HL-60 (cell line): ENCODE measurements at regions not wholly inside any gene's neighbourhood (a gene's known extent, or its start where the extent isn't known, plus 50 kb on each side); places are given as distances from the start of the nearest gene placed in this dataset.

Source experiments
- DNase-seq, 2 experiments: peaks; one replicate each; pipeline ENCODE4 v3.0.0-alpha.2; 2010 to 2020; ENCODE audit warnings: low read depth in 1 of 2, low spot score in 1 of 2
- H3K27ac ChIP-seq: fragments of 250-450 bp; sonication (Bioruptor Pico); replicated peaks from 2 replicates; pipeline ENCODE4 v1.5.1; 2020; ENCODE audit warnings: mild to moderate bottlenecking, moderate library complexity
- H3K27me3 ChIP-seq: fragments of 250-450 bp; sonication (Bioruptor Pico); 2 replicates; pipeline ENCODE4 v1.5.1; 2021; ENCODE audit warnings: mild to moderate bottlenecking, moderate library complexity; ENCODE audit not compliant: insufficient read depth, poor library complexity, severe bottlenecking
- H3K4me3 ChIP-seq: replicated peaks from 2 replicates; pipeline ENCODE4 v1.5.1; 2011; ENCODE audit warnings: mild to moderate bottlenecking, control low read depth, low read length; ENCODE audit not compliant: insufficient read depth
- GABPA ChIP-seq: IDR thresholded peaks from 2 replicates; pipeline ENCODE4 v1.6.1; 2012; ENCODE audit warnings: low read depth
- POLR2AphosphoS5 ChIP-seq: IDR thresholded peaks from 2 replicates; pipeline ENCODE4 v1.6.1; 2012; ENCODE audit warnings: low read depth
- SPI1 ChIP-seq: IDR thresholded peaks from 2 replicates; pipeline ENCODE4 v1.6.1; 2012; ENCODE audit warnings: low read depth, mild to moderate bottlenecking, borderline replicate concordance
- TF ChIP-seq, protein P1 (sequence below): IDR thresholded peaks from 2 replicates; pipeline ENCODE4 v1.6.1; 2012; ENCODE audit warnings: low read depth; ENCODE audit not compliant: insufficient replicate concordance
- TF ChIP-seq, protein P2 (sequence below): IDR thresholded peaks from one replicate; pipeline ENCODE4 v1.5.1; 2011; ENCODE audit warnings: low read length, control low read depth, inconsistent platforms; ENCODE audit not compliant: insufficient read depth

DNA sequence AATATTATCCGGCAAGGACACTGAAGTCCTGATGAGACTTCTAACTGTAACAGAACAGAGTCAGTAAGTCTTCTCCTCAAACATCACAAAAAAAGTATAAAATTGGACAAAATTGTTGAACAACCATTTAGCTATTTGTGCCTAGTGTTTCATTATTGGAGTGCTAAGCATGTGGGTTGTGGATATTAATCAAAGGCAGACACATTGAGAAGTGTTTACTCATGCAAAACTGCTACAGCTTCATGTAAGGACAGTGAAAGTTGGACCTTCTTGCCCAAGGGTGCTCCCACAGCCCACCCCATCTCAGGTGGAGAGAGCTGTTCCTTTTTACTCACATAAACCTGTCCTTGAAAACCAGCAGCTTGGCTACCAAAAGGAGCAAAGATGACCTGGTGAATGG lies 355.1 kb upstream of the DAB2 start:
- no peak for DNase-seq
- Histone ChIP-seq H3K27me3 (no peaks in the 10 kb centered on the region), H3K27ac (no peak overlapping the region), H3K4me3 (no peak overlapping the region)
- TF ChIP-seq, protein P1, sequence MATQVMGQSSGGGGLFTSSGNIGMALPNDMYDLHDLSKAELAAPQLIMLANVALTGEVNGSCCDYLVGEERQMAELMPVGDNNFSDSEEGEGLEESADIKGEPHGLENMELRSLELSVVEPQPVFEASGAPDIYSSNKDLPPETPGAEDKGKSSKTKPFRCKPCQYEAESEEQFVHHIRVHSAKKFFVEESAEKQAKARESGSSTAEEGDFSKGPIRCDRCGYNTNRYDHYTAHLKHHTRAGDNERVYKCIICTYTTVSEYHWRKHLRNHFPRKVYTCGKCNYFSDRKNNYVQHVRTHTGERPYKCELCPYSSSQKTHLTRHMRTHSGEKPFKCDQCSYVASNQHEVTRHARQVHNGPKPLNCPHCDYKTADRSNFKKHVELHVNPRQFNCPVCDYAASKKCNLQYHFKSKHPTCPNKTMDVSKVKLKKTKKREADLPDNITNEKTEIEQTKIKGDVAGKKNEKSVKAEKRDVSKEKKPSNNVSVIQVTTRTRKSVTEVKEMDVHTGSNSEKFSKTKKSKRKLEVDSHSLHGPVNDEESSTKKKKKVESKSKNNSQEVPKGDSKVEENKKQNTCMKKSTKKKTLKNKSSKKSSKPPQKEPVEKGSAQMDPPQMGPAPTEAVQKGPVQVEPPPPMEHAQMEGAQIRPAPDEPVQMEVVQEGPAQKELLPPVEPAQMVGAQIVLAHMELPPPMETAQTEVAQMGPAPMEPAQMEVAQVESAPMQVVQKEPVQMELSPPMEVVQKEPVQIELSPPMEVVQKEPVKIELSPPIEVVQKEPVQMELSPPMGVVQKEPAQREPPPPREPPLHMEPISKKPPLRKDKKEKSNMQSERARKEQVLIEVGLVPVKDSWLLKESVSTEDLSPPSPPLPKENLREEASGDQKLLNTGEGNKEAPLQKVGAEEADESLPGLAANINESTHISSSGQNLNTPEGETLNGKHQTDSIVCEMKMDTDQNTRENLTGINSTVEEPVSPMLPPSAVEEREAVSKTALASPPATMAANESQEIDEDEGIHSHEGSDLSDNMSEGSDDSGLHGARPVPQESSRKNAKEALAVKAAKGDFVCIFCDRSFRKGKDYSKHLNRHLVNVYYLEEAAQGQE: no peak
- no peak for TF ChIP-seq GABPA
- TF ChIP-seq SPI1: no peak
- TF ChIP-seq POLR2AphosphoS5: no peak
- TF ChIP-seq, protein P2, sequence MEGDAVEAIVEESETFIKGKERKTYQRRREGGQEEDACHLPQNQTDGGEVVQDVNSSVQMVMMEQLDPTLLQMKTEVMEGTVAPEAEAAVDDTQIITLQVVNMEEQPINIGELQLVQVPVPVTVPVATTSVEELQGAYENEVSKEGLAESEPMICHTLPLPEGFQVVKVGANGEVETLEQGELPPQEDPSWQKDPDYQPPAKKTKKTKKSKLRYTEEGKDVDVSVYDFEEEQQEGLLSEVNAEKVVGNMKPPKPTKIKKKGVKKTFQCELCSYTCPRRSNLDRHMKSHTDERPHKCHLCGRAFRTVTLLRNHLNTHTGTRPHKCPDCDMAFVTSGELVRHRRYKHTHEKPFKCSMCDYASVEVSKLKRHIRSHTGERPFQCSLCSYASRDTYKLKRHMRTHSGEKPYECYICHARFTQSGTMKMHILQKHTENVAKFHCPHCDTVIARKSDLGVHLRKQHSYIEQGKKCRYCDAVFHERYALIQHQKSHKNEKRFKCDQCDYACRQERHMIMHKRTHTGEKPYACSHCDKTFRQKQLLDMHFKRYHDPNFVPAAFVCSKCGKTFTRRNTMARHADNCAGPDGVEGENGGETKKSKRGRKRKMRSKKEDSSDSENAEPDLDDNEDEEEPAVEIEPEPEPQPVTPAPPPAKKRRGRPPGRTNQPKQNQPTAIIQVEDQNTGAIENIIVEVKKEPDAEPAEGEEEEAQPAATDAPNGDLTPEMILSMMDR: no peak

- no peak overlapping the region for H3K27ac ChIP-seq
These were observed 351.1 kb upstream of the DAB2 start for GRCh38 chr5:39775797-39776365.

GRCh38 chr5:39775086-39775796 lies 350.5 kb upstream of the DAB2 start:
- DNase-seq: no peak
- no peak overlapping the region for H3K27ac ChIP-seq
- H3K27me3 ChIP-seq: no peaks in the 10 kb centered on the region
- H3K4me3 ChIP-seq: no peak overlapping the region
- no peak for TF ChIP-seq SPI1
- TF ChIP-seq, protein P1: no peak
- TF ChIP-seq GABPA: no peak
- no peak for TF ChIP-seq POLR2AphosphoS5
- TF ChIP-seq, protein P2: no peak

More at GRCh38 chr5:39775797-39776365, 351.1 kb upstream of the DAB2 start:
- DNase-seq: no peak
- TF ChIP-seq, protein P1: no peak
- TF ChIP-seq GABPA (no peak), POLR2AphosphoS5 (no peak)
- TF ChIP-seq, protein P2: no peak
- Histone ChIP-seq H3K27me3 (no peaks in the 10 kb centered on the region), H3K4me3 (no peak overlapping the region)
